Right atrium auricular region (tissue), 2 donors: ENCODE measurements at regions not wholly inside any gene's neighbourhood (a gene's known extent, or its start where the extent isn't known, plus 50 kb on each side); places are given as distances from the start of the nearest gene placed in this dataset.

Experiments
- DNase-seq: peaks from one replicate; pipeline ENCODE4 v3.0.0-alpha.2; 2019; ENCODE audit warnings: low spot score
- H3K27ac ChIP-seq, 2 donors: fragments of 200-600 bp; sonication (generic); 1 replicate in 1 of 2; 2 replicates in 1 of 2; pipeline ENCODE4 v1.5.1; 2016 to 2019
- H3K27me3 ChIP-seq, 2 donors: fragments of 200-600 bp; sonication (generic); one replicate each; pipeline versions ENCODE4 v1.5.1 to v1.6.0; 2017 to 2019
- H3K36me3 ChIP-seq: fragments of 200-600 bp; sonication (generic); one replicate; pipeline ENCODE4 v1.5.1; 2016
- H3K4me1 ChIP-seq, 2 donors: fragments of 200-600 bp; sonication (generic); one replicate each; pipeline versions ENCODE4 v1.5.1 to v1.6.0; 2017 to 2019
- H3K4me3 ChIP-seq, 2 donors: fragments of 200-600 bp; sonication (generic); 1 replicate in 1 of 2; 2 replicates in 1 of 2; pipeline ENCODE4 v1.5.1; 2017 to 2019; ENCODE audit warnings: mild to moderate bottlenecking in 1 of 2, moderate library complexity in 1 of 2
- H3K9me3 ChIP-seq, 2 donors: fragments of 200-600 bp; sonication (generic); one replicate each; pipeline ENCODE4 v1.5.1; 2019
- CTCF ChIP-seq, 2 donors: fragments of 200-600 bp; sonication (generic); IDR thresholded peaks; one replicate each; pipeline ENCODE4 v1.5.1; 2019; ENCODE audit warnings: antibody characterized with exemption in 2 of 2

GRCh38 chr3:102237838-102238237 is 197.0 kb upstream of the ZPLD1 start:
- TF ChIP-seq CTCF (IDR thresholded peaks at IDR 0.05) = no peak
- H3K9me3 ChIP-seq = no peaks in the 10 kb centered on the region
- DNase-seq = no peak
- no peak overlapping the region for H3K27ac ChIP-seq
- H3K36me3 ChIP-seq = no peaks in the 10 kb centered on the region
- H3K4me3 ChIP-seq = no peak overlapping the region
- no peaks in the 10 kb centered on the region for H3K4me1 ChIP-seq
- no peaks in the 10 kb centered on the region for H3K27me3 ChIP-seq

- no peak for DNase-seq
- Histone ChIP-seq H3K36me3 (no peaks in the 10 kb centered on the region), H3K9me3 (no peaks in the 10 kb centered on the region), H3K4me3 (no peak overlapping the region), H3K4me1 (no peaks in the 10 kb centered on the region), H3K27me3 (no peaks in the 10 kb centered on the region), H3K27ac (no peak overlapping the region)
- TF ChIP-seq CTCF (IDR thresholded peaks at IDR 0.05) = no peak
These were observed 196.5 kb upstream of the ZPLD1 start for GRCh38 chr3:102238362-102238761.

GRCh38 chr3:102240720-102241119 is 194.1 kb upstream of the ZPLD1 start:
- no peaks in the 10 kb centered on the region for H3K27me3 ChIP-seq
- no peaks in the 10 kb centered on the region for H3K36me3 ChIP-seq
- no peak for DNase-seq
- H3K27ac ChIP-seq = no peak overlapping the region
- TF ChIP-seq CTCF (IDR thresholded peaks at IDR 0.05) = no peak
- H3K9me3 ChIP-seq = no peaks in the 10 kb centered on the region
- no peaks in the 10 kb centered on the region for H3K4me1 ChIP-seq
- no peak overlapping the region for H3K4me3 ChIP-seq

- H3K4me3 ChIP-seq = no peak overlapping the region
These were observed 185.7 kb upstream of the ZPLD1 start for GRCh38 chr3:102248981-102249705.

GRCh38 chr3:102255736-102256135 is 179.1 kb upstream of the ZPLD1 start:
- H3K4me3 ChIP-seq = no peak overlapping the region
- H3K4me1 ChIP-seq = no peaks in the 10 kb centered on the region
- no peaks in the 10 kb centered on the region for H3K27me3 ChIP-seq
- DNase-seq = no peak
- TF ChIP-seq CTCF (IDR thresholded peaks at IDR 0.05) = no peak
- no peaks in the 10 kb centered on the region for H3K36me3 ChIP-seq
- no peak overlapping the region for H3K27ac ChIP-seq
- no peaks in the 10 kb centered on the region for H3K9me3 ChIP-seq

More at GRCh38 chr3:102248981-102249705, 185.7 kb upstream of the ZPLD1 start:
- Histone ChIP-seq H3K27me3 (no peaks in the 10 kb centered on the region), H3K4me1 (no peaks in the 10 kb centered on the region), H3K27ac (no peak overlapping the region), H3K9me3 (no peaks in the 10 kb centered on the region), H3K36me3 (no peaks in the 10 kb centered on the region)
- no peak for DNase-seq
- no peak for TF ChIP-seq CTCF (IDR thresholded peaks at IDR 0.05)
